Caco-2 (cell line): ENCODE measurements at regions not wholly inside any gene's neighbourhood (a gene's known extent, or its start where the extent isn't known, plus 50 kb on each side); places are given as distances from the start of the nearest gene placed in this dataset.
A peak's percentile ranks its signal among the peaks of the same experiment; 100 is the strongest.

Source experiments
- BruUV-seq: library from RNA; stranded (reverse); fragments of 400-500 nt; replicated peaks from 2 replicates; lab custom pipeline; 2021; lab: Mats Ljungman, UMichigan
- CTCF ChIA-PET: fragments of 300-600 bp; sonication (Branson Sonifier 250); formaldehyde crosslinking; loops from one replicate; lab custom pipeline; 2022; ENCODE audit warnings: antibody characterized with exemption; lab: Charles Lee
- POLR2A ChIA-PET: fragments of 300-600 bp; sonication (Branson Sonifier 250); formaldehyde crosslinking; loops from one replicate; lab custom pipeline; 2022; ENCODE audit warnings: antibody characterized with exemption; lab: Charles Lee
- DNase-seq, 2 experiments: peaks; one replicate each; pipeline versions ENCODE4 v3.0.0 to v3.0.0-alpha.2; 2020 to 2022
- H3K27me3 ChIP-seq: replicated peaks from 2 replicates; pipeline ENCODE4 v1.6.0; 2011; ENCODE audit warnings: low read length; ENCODE audit not compliant: control insufficient read depth, insufficient read depth
- H3K36me3 ChIP-seq: 2 replicates; pipeline ENCODE4 v1.5.1; 2011; ENCODE audit warnings: low read length; ENCODE audit not compliant: control insufficient read depth, insufficient read depth
- H3K4me1 ChIP-seq: fragments of 250-450 bp; sonication (Bioruptor Pico); 2 replicates; pipeline ENCODE4 v1.5.1; 2020; ENCODE audit warnings: mild to moderate bottlenecking
- H3K4me3 ChIP-seq: 2 replicates; pipeline ENCODE4 v1.5.1; 2011; ENCODE audit warnings: low read depth, mild to moderate bottlenecking, control low read depth, low read length
- H3K9me3 ChIP-seq: fragments of 250-450 bp; sonication (Bioruptor Pico); 2 replicates; pipeline ENCODE4 v1.5.1; 2020; ENCODE audit warnings: mild to moderate bottlenecking, moderate library complexity
- H3K27ac Mint-ChIP-seq: one replicate; pipeline ENCODE4 v1.8.0; 2022; ENCODE audit warnings: mixed read lengths; ENCODE audit not compliant: unreplicated experiment
- H3K27me3 Mint-ChIP-seq: one replicate; pipeline ENCODE4 v1.8.0; 2022; ENCODE audit warnings: mixed read lengths; ENCODE audit not compliant: insufficient read depth, unreplicated experiment
- H3K36me3 Mint-ChIP-seq: one replicate; pipeline ENCODE4 v1.8.0; 2022; ENCODE audit warnings: mild to moderate bottlenecking, mixed read lengths; ENCODE audit not compliant: insufficient read depth, unreplicated experiment
- H3K4me1 Mint-ChIP-seq: one replicate; pipeline ENCODE4 v1.8.0; 2022; ENCODE audit warnings: low read depth, mixed read lengths; ENCODE audit not compliant: unreplicated experiment
- H3K4me3 Mint-ChIP-seq: one replicate; pipeline ENCODE4 v1.8.0; 2022; ENCODE audit warnings: mild to moderate bottlenecking, moderate library complexity, mixed read lengths; ENCODE audit not compliant: unreplicated experiment
- H3K9me3 Mint-ChIP-seq: one replicate; pipeline ENCODE4 v1.8.0; 2022; ENCODE audit warnings: mixed read lengths; ENCODE audit not compliant: unreplicated experiment
- CTCF ChIP-seq, 2 experiments: fragments of 200-600 bp in 1 of 2; IDR thresholded peaks; 1 replicate in 1 of 2; 2 replicates in 1 of 2; pipeline versions ENCODE4 v1.5.1 to v1.8.0; 2011 to 2022; ENCODE audit warnings: antibody characterized with exemption in 1 of 2, control low read depth in 1 of 2, inconsistent platforms in 1 of 2, low read depth in 1 of 2, low read length in 1 of 2, mild to moderate bottlenecking in 1 of 2, moderate library complexity in 1 of 2; ENCODE audit not compliant: insufficient read depth in 1 of 2, severe bottlenecking in 1 of 2, unreplicated experiment in 1 of 2
- intact Hi-C: fragments of 100-400 bp; cut with micrococcal nuclease; formaldehyde crosslinking; loops from one replicate; pipeline ENCODE4 v1.10.0; 2022; ENCODE audit not compliant: unreplicated experiment

- no peaks in the 10 kb centered on the region for H3K27me3 ChIP-seq
- Mint-ChIP-seq H3K4me3 (no peak overlapping the region), H3K9me3 (peaks cover 10% of the 10 kb centered on the region), H3K36me3 (no peaks in the 10 kb centered on the region), H3K4me1 (no peaks in the 10 kb centered on the region), H3K27me3 (peaks cover 3% of the 10 kb centered on the region), H3K27ac (peak overlapping the region; percentile 48)
- H3K4me3 ChIP-seq: no peak overlapping the region
- H3K9me3 ChIP-seq: no peaks in the 10 kb centered on the region; the same call in 1 of the 2 replicates
- TF ChIP-seq CTCF (IDR thresholded peaks at IDR 0.05; ENCODE audit: insufficient read depth in 1 of 2, low read depth in 1 of 2, low read length in 1 of 2, severe bottlenecking in 1 of 2, unreplicated experiment in 1 of 2): no peak
- H3K36me3 ChIP-seq: no peaks in the 10 kb centered on the region
- intact Hi-C loops: no loop called here
- ChIA-PET CTCF (no interaction called here), POLR2A (no interaction called here)
- DNase-seq: no peak
- no TSS peak for BruUV-seq
- H3K4me1 ChIP-seq: no peaks in the 10 kb centered on the region
These were observed 186.6 kb upstream of the DIO3 start for GRCh38 chr14:101374373-101375338.

- CTCF ChIA-PET: no interaction called here
These were observed 184.2 kb upstream of the DIO3 start for GRCh38 chr14:101377069-101377468.

GRCh38 chr14:101379842-101380241 lies 181.5 kb upstream of the DIO3 start:
- Histone ChIP-seq H3K27me3 (no peaks in the 10 kb centered on the region), H3K9me3 (peaks cover 6% of the 10 kb centered on the region; the same call in 1 of the 2 replicates), H3K4me3 (no peak overlapping the region), H3K4me1 (no peaks in the 10 kb centered on the region), H3K36me3 (no peaks in the 10 kb centered on the region)
- POLR2A ChIA-PET: no interaction called here
- intact Hi-C loops: no loop called here
- peaks cover 28% of the 10 kb centered on the region for H3K9me3 Mint-ChIP-seq
- H3K27me3 Mint-ChIP-seq: peaks cover 3% of the 10 kb centered on the region
- CTCF ChIA-PET: no interaction called here
- H3K27ac Mint-ChIP-seq: no peak overlapping the region
- H3K4me3 Mint-ChIP-seq: no peak overlapping the region
- H3K4me1 Mint-ChIP-seq: no peaks in the 10 kb centered on the region
- no peak for DNase-seq
- TF ChIP-seq CTCF (IDR thresholded peaks at IDR 0.05; ENCODE audit: insufficient read depth in 1 of 2, low read depth in 1 of 2, low read length in 1 of 2, severe bottlenecking in 1 of 2, unreplicated experiment in 1 of 2): no peak
- H3K36me3 Mint-ChIP-seq: no peaks in the 10 kb centered on the region
- no TSS peak for BruUV-seq

More at GRCh38 chr14:101377069-101377468, 184.2 kb upstream of the DIO3 start:
- Histone ChIP-seq H3K4me3 (no peak overlapping the region), H3K36me3 (no peaks in the 10 kb centered on the region), H3K27me3 (no peaks in the 10 kb centered on the region), H3K4me1 (no peaks in the 10 kb centered on the region), H3K9me3 (no peaks in the 10 kb centered on the region; the same call in 1 of the 2 replicates)
- H3K4me3 Mint-ChIP-seq: no peak overlapping the region
- DNase-seq: no peak
- H3K27ac Mint-ChIP-seq: no peak overlapping the region
- no peaks in the 10 kb centered on the region for H3K4me1 Mint-ChIP-seq
- H3K9me3 Mint-ChIP-seq: peaks cover 10% of the 10 kb centered on the region
- intact Hi-C loops: no loop called here
- H3K36me3 Mint-ChIP-seq: no peaks in the 10 kb centered on the region
- POLR2A ChIA-PET: no interaction called here
- no TSS peak for BruUV-seq
- H3K27me3 Mint-ChIP-seq: peaks cover 3% of the 10 kb centered on the region
- TF ChIP-seq CTCF (IDR thresholded peaks at IDR 0.05; ENCODE audit: insufficient read depth in 1 of 2, low read depth in 1 of 2, low read length in 1 of 2, severe bottlenecking in 1 of 2, unreplicated experiment in 1 of 2): no peak
